HEK293 (cell line): ENCODE measurements at regions not wholly inside any gene's neighbourhood (a gene's known extent, or its start where the extent isn't known, plus 50 kb on each side); places are given as distances from the start of the nearest gene placed in this dataset.
"Not testable (repeated sequence)": the region's sequence is repeated elsewhere in the genome, so short reads cannot be mapped to it uniquely, and the experiment has no call there.

Experiments used
- CTCF ChIA-PET: fragments of 350-600 bp; formaldehyde crosslinking; extraction: SDS; loops from one replicate; lab custom pipeline; 2021; ENCODE audit warnings: antibody characterized with exemption; lab: Yijun Ruan, JAX
- POLR2A ChIA-PET: fragments of 300-600 bp; formaldehyde crosslinking; extraction: SDS; loops from one replicate; lab custom pipeline; 2020; ENCODE audit warnings: antibody characterized with exemption, inconsistent platforms; lab: Yijun Ruan, JAX
- H3K27ac ChIP-seq: fragments of 200-500 bp; sonication (Bioruptor generic); 2 replicates; pipeline ENCODE4 v1.5.1; 2014; ENCODE audit warnings: low read depth, low read length, control low read depth, inconsistent platforms; ENCODE audit errors: extremely low read depth
- H3K36me3 ChIP-seq, 2 experiments: fragments of 200-500 bp in 1 of 2; sonication (Bioruptor generic) in 1 of 2; 1 replicate in 1 of 2; 2 replicates in 1 of 2; pipeline ENCODE4 v1.5.1; 2014 to 2017; ENCODE audit warnings: inconsistent platforms in 2 of 2, low read length in 2 of 2; ENCODE audit not compliant: control insufficient read depth in 2 of 2, insufficient read depth in 1 of 2
- H3K4me1 ChIP-seq: fragments of 200-500 bp; sonication (Bioruptor generic); 2 replicates; pipeline ENCODE4 v1.5.1; 2014; ENCODE audit warnings: mild to moderate bottlenecking, low read length, inconsistent platforms; ENCODE audit not compliant: control insufficient read depth, insufficient read depth
- H3K4me3 ChIP-seq: 2 replicates; pipeline ENCODE4 v1.5.1; 2011; ENCODE audit warnings: low read depth, mild to moderate bottlenecking, control low read depth, low read length, moderate library complexity
- H3K9me3 ChIP-seq: fragments of 200-500 bp; sonication (Bioruptor generic); 2 replicates; pipeline ENCODE4 v1.5.1; 2014; ENCODE audit warnings: low read depth, low read length, inconsistent platforms; ENCODE audit not compliant: control insufficient read depth, insufficient read depth
- EGR2 ChIP-seq: fragments of 450-650 bp; formaldehyde crosslinking; IDR thresholded peaks from 2 replicates; pipeline ENCODE4 v1.5.1; 2016; ENCODE audit warnings: low read depth, missing biosample characterization, missing genetic modification characterization
- GLIS2 ChIP-seq: fragments of 450-650 bp; formaldehyde crosslinking; IDR thresholded peaks from 2 replicates; pipeline ENCODE4 v1.5.1; 2016; ENCODE audit warnings: missing biosample characterization, missing genetic modification characterization
- HOXD13 ChIP-seq: sonication (generic); formaldehyde crosslinking; IDR thresholded peaks from 2 replicates; pipeline ENCODE4 v1.8.0; 2022; ENCODE audit warnings: missing genetic modification reagents, borderline replicate concordance
- KLF7 ChIP-seq: fragments of 450-650 bp; formaldehyde crosslinking; IDR thresholded peaks from 2 replicates; pipeline ENCODE4 v1.5.1; 2016; ENCODE audit warnings: missing biosample characterization, missing genetic modification characterization, borderline replicate concordance
- OSR2 ChIP-seq: fragments of 450-650 bp; formaldehyde crosslinking; IDR thresholded peaks from 2 replicates; pipeline ENCODE4 v1.5.1; 2016; ENCODE audit warnings: missing biosample characterization, missing genetic modification characterization
- SETDB1 ChIP-seq: IDR thresholded peaks from one replicate; pipeline ENCODE4 v1.6.1; 2017; ENCODE audit warnings: mild to moderate bottlenecking, low read length, moderate library complexity, mixed read lengths; ENCODE audit not compliant: insufficient read length
- SP3 ChIP-seq: fragments of 450-650 bp; formaldehyde crosslinking; IDR thresholded peaks from 2 replicates; pipeline ENCODE4 v1.5.1; 2016; ENCODE audit warnings: missing biosample characterization, missing genetic modification characterization
- SP7 ChIP-seq: fragments of 450-650 bp; formaldehyde crosslinking; IDR thresholded peaks from 2 replicates; pipeline ENCODE4 v1.5.1; 2016; ENCODE audit warnings: missing biosample characterization, missing genetic modification characterization
- ZBTB7A ChIP-seq: fragments of 450-650 bp; formaldehyde crosslinking; IDR thresholded peaks from 2 replicates; pipeline ENCODE4 v1.5.1; 2016; ENCODE audit warnings: low read depth, missing biosample characterization, missing genetic modification characterization
- ZBTB8A ChIP-seq: fragments of 450-650 bp; formaldehyde crosslinking; IDR thresholded peaks from 2 replicates; pipeline ENCODE4 v1.5.1; 2016; ENCODE audit warnings: missing biosample characterization, missing genetic modification characterization
- ZFHX2 ChIP-seq: fragments of 450-650 bp; formaldehyde crosslinking; conservative IDR thresholded peaks from 2 replicates; pipeline ENCODE4 v1.5.1; 2016; ENCODE audit warnings: missing biosample characterization, missing genetic modification characterization
- ZFP3 ChIP-seq: fragments of 450-650 bp; formaldehyde crosslinking; IDR thresholded peaks from 2 replicates; pipeline ENCODE4 v1.5.1; 2016; ENCODE audit warnings: low read depth, missing biosample characterization, missing genetic modification characterization
- ZFP37 ChIP-seq: fragments of 450-650 bp; formaldehyde crosslinking; IDR thresholded peaks from 2 replicates; pipeline ENCODE4 v1.5.1; 2016; ENCODE audit warnings: missing biosample characterization, missing genetic modification characterization
- ZFP69B ChIP-seq: fragments of 450-650 bp; formaldehyde crosslinking; IDR thresholded peaks from 2 replicates; pipeline ENCODE4 v1.5.1; 2016; ENCODE audit warnings: missing biosample characterization, missing genetic modification characterization
- ZNF112 ChIP-seq: fragments of 450-650 bp; formaldehyde crosslinking; IDR thresholded peaks from 2 replicates; pipeline ENCODE4 v1.5.0; 2017; ENCODE audit warnings: missing biosample characterization, missing genetic modification characterization
- ZNF114 ChIP-seq: fragments of 450-650 bp; formaldehyde crosslinking; IDR thresholded peaks from 2 replicates; pipeline ENCODE4 v1.5.0; 2017; ENCODE audit warnings: missing biosample characterization, missing genetic modification characterization
- ZNF211 ChIP-seq: fragments of 450-650 bp; formaldehyde crosslinking; IDR thresholded peaks from 2 replicates; pipeline ENCODE4 v1.5.1; 2016; ENCODE audit warnings: low read depth, missing biosample characterization, missing genetic modification characterization
- ZNF266 ChIP-seq: fragments of 450-650 bp; formaldehyde crosslinking; IDR thresholded peaks from 2 replicates; pipeline ENCODE4 v1.5.1; 2016; ENCODE audit warnings: missing biosample characterization, missing genetic modification characterization, low read depth
- ZNF558 ChIP-seq: fragments of 450-650 bp; formaldehyde crosslinking; IDR thresholded peaks from 2 replicates; pipeline ENCODE4 v1.5.1; 2016; ENCODE audit warnings: missing biosample characterization, missing genetic modification characterization
- ZNF830 ChIP-seq: fragments of 450-650 bp; IDR thresholded peaks from 2 replicates; pipeline ENCODE4 v1.5.0; 2018; ENCODE audit warnings: missing biosample characterization, missing genetic modification characterization, low read depth, mild to moderate bottlenecking, moderate library complexity
- TF ChIP-seq, protein P1 (sequence below): fragments of 450-650 bp; formaldehyde crosslinking; IDR thresholded peaks from 2 replicates; pipeline ENCODE4 v1.5.1; 2017; ENCODE audit warnings: missing biosample characterization, missing genetic modification characterization
- TF ChIP-seq, protein P2 (sequence below): fragments of 450-650 bp; formaldehyde crosslinking; IDR thresholded peaks from 2 replicates; pipeline ENCODE4 v1.5.1; 2016; ENCODE audit warnings: missing biosample characterization, missing genetic modification characterization, borderline replicate concordance
- TF ChIP-seq, protein P3 (sequence below): sonication (generic); formaldehyde crosslinking; IDR thresholded peaks from 2 replicates; pipeline ENCODE4 v1.8.1; 2022; ENCODE audit warnings: mild to moderate bottlenecking, moderate library complexity, missing genetic modification reagents
- TF ChIP-seq, protein P4 (sequence below): fragments of 450-650 bp; formaldehyde crosslinking; IDR thresholded peaks from 2 replicates; pipeline ENCODE4 v1.5.1; 2016; ENCODE audit warnings: missing biosample characterization, missing genetic modification characterization

DNA sequence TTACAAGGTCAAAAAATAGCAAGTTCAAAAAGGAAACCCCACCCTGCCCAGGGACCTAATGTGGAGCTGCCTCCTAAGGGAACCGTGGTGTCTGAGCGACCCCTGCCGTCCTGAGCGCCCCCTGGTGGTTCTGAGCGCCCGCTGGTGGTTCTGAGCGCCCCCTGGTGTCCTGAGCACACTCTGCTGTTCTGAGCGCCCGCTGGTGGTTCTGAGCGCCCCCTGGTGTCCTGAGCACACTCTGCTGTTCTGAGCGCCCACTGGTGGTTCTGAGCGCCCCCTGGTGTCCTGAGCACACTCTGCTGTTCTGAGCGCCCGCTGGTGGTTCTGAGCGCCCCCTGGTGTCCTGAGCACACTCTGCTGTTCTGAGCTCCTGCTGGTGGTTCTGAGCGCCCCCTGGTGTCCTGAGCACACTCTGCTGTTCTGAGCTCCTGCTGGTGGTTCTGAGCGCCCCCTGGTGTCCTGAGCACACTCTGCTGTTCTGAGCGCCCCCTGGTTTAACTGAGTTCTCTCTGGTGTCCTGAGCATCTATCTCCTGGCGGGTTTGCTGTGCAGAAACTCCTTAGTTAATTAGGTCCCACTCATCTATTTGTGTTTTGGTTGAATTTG is 1137.5 kb downstream of the TMEM121 start:
- CTCF ChIA-PET: interaction anchor here (0.6 to 4.1 kb wide), 38 partner anchors 8 to 989 kb away, joined by 3 to 24 read pairs (median 4); no protein-coding TSS in a partner anchor

DNA sequence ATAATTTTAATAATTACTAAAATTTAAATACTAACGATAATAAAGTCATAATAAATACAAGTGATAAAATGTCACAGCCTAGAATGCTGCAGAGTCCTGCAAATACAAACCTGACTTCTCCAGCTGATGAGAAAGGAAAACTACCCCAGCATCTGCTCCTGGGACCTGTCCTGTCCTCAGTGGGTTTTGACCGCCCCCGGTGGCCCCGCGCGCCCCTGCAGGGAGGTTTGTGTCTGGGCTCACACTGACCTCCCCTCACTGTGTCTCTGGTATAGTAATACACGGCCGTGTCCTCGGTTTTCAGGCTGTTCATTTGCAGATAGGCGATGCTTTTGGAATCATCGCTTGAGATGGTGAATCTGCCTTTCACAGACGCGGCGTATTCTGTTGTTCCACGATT is 1139.4 kb downstream of the TMEM121 start:
- TF ChIP-seq ZNF266 (tag by site-specific recombination): no peak
- TF ChIP-seq, protein P1, sequence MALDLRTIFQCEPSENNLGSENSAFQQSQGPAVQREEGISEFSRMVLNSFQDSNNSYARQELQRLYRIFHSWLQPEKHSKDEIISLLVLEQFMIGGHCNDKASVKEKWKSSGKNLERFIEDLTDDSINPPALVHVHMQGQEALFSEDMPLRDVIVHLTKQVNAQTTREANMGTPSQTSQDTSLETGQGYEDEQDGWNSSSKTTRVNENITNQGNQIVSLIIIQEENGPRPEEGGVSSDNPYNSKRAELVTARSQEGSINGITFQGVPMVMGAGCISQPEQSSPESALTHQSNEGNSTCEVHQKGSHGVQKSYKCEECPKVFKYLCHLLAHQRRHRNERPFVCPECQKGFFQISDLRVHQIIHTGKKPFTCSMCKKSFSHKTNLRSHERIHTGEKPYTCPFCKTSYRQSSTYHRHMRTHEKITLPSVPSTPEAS (tag by site-specific recombination): no peak
- no peak for TF ChIP-seq ZFP3 (tag by site-specific recombination)
- TF ChIP-seq, protein P2, sequence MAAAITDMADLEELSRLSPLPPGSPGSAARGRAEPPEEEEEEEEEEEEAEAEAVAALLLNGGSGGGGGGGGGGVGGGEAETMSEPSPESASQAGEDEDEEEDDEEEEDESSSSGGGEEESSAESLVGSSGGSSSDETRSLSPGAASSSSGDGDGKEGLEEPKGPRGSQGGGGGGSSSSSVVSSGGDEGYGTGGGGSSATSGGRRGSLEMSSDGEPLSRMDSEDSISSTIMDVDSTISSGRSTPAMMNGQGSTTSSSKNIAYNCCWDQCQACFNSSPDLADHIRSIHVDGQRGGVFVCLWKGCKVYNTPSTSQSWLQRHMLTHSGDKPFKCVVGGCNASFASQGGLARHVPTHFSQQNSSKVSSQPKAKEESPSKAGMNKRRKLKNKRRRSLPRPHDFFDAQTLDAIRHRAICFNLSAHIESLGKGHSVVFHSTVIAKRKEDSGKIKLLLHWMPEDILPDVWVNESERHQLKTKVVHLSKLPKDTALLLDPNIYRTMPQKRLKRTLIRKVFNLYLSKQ (tag by site-specific recombination): no peak
- no peak for TF ChIP-seq HOXD13
- no peak for TF ChIP-seq ZNF211 (tag by site-specific recombination)
- no peak for TF ChIP-seq SETDB1
- no peak for TF ChIP-seq SP3 (tag by site-specific recombination)
- no peak for TF ChIP-seq ZNF114 (tag by site-specific recombination)
- TF ChIP-seq, protein P3, sequence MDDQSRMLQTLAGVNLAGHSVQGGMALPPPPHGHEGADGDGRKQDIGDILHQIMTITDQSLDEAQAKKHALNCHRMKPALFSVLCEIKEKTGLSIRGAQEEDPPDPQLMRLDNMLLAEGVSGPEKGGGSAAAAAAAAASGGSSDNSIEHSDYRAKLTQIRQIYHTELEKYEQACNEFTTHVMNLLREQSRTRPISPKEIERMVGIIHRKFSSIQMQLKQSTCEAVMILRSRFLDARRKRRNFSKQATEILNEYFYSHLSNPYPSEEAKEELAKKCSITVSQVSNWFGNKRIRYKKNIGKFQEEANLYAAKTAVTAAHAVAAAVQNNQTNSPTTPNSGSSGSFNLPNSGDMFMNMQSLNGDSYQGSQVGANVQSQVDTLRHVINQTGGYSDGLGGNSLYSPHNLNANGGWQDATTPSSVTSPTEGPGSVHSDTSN (CRISPR knock-in tag): no peak
- no peak for TF ChIP-seq ZNF558 (tag by site-specific recombination)
- no peak for TF ChIP-seq ZFP69B (tag by site-specific recombination)
- no peak for TF ChIP-seq ZBTB8A
- no peak for TF ChIP-seq ZNF112 (tag by site-specific recombination)
- TF ChIP-seq ZFP37 (tag by site-specific recombination): no peak
- TF ChIP-seq EGR2: no peak
- no peak for TF ChIP-seq OSR2 (tag by site-specific recombination)
- ChIA-PET POLR2A (no interaction called here), CTCF (interaction anchor here (1.0 to 4.1 kb wide), 6 partner anchors 7 to 124 kb away, joined by 3 to 20 read pairs (median 6); no protein-coding TSS in a partner anchor)
- Histone ChIP-seq H3K4me1 (no peaks in the 10 kb centered on the region), H3K4me3 (no peak overlapping the region), H3K27ac (no peak overlapping the region), H3K9me3 (peaks cover 18% of the 10 kb centered on the region), H3K36me3 (no peaks in the 10 kb centered on the region)

More for the DNA sequence above, 1137.5 kb downstream of the TMEM121 start:
- H3K4me1 ChIP-seq, H3K27ac ChIP-seq, H3K36me3 ChIP-seq, POLR2A ChIA-PET, H3K4me3 ChIP-seq: not testable (repeated sequence)
- TF ChIP-seq SETDB1: peak; percentile 94
- peaks cover 18% of the 10 kb centered on the region for H3K9me3 ChIP-seq

DNA sequence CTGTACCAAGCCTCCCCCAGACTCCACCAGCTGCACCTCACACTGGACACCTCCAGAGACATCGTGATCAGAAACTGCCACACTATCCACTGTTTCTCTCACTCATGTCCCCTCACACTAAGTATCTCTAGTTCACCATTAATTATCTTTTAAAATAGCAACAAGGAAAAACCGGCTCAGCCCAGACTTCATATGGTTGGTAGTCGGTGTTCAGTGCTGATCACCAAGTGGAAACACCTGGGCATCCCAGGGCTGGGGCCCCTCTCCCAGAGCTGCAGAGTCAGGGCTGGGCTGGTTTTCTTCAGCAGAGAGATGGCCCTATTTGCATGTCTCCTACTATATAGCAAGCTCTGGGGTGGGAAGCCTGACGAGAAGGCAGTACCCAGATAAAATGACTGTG is 1140.0 kb downstream of the TMEM121 start:
- peaks cover 18% of the 10 kb centered on the region for H3K9me3 ChIP-seq
- POLR2A ChIA-PET: no interaction called here
- H3K4me1 ChIP-seq: no peaks in the 10 kb centered on the region
- no peak overlapping the region for H3K27ac ChIP-seq
- no peak overlapping the region for H3K4me3 ChIP-seq
- H3K36me3 ChIP-seq: no peaks in the 10 kb centered on the region
- CTCF ChIA-PET: interaction anchor here (0.8 to 3.9 kb wide), 4 partner anchors 13 to 102 kb away, joined by 3 to 20 read pairs (median 4); no protein-coding TSS in a partner anchor
- TF ChIP-seq, protein P3 (CRISPR knock-in tag): no peak
- no peak for TF ChIP-seq SP7 (tag by site-specific recombination)
- TF ChIP-seq, protein P4, sequence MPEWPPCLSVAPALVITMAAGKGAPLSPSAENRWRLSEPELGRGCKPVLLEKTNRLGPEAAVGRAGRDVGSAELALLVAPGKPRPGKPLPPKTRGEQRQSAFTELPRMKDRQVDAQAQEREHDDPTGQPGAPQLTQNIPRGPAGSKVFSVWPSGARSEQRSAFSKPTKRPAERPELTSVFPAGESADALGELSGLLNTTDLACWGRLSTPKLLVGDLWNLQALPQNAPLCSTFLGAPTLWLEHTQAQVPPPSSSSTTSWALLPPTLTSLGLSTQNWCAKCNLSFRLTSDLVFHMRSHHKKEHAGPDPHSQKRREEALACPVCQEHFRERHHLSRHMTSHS: no peak
- no peak for TF ChIP-seq ZBTB7A (tag by site-specific recombination)
- TF ChIP-seq KLF7 (tag by site-specific recombination): no peak
- TF ChIP-seq ZFHX2 (tag by site-specific recombination): no peak
- TF ChIP-seq ZNF830 (tag by site-specific recombination): no peak
- TF ChIP-seq ZNF558 (tag by site-specific recombination): no peak
- no peak for TF ChIP-seq GLIS2 (tag by site-specific recombination)
- no peak for TF ChIP-seq ZFP69B (tag by site-specific recombination)
